AG09309 (cell line): ENCODE measurements at regions not wholly inside any gene's neighbourhood (a gene's known extent, or its start where the extent isn't known, plus 50 kb on each side); places are given as distances from the start of the nearest gene placed in this dataset.

Experiments
- DNase-seq: peaks from one replicate; pipeline ENCODE4 v3.0.0-alpha.2; 2010; ENCODE audit warnings: low read depth
- H3K4me3 ChIP-seq: 2 replicates; pipeline ENCODE4 v1.5.1; 2011; ENCODE audit warnings: mild to moderate bottlenecking, low read depth, low read length, moderate library complexity; ENCODE audit not compliant: control insufficient read depth
- TF ChIP-seq, protein P1 (sequence below): IDR thresholded peaks from 2 replicates; pipeline ENCODE4 v1.5.1; 2011; ENCODE audit warnings: mild to moderate bottlenecking, low read depth, low read length, inconsistent platforms; ENCODE audit not compliant: insufficient read depth, control insufficient read depth; ENCODE audit errors: missing control alignments

DNA sequence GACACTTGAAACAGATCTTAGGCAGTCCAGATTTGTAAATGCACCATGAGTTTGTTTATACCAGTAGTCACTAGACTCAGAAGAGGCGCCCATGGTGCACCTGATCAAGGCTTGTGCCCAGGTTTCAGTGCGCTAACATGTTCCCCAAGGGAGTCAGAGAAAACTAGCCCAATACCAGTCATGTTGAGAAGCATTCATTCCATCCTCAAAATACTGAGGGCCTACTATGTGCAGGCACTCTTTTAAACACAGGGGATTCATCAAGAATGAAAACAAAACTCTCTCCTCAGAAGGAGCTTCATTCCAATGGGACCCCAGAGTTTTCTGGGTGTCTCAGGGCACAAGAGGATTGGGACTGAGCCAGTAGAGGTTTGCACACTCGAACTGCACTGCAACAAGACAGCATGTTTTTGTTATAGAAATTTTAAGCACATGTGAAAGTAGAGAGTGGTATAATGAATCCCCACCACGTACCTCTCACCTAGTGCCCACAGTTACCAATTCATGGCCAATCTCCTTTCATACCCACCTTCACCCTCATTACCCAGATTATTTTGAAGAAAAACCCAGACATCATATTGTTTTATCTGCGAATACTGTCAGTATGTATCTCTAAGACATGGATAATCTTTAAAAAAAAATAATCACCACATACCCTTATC is 55.0 kb upstream of the ARID5B start:
- H3K4me3 ChIP-seq: no peak overlapping the region
- TF ChIP-seq, protein P1, sequence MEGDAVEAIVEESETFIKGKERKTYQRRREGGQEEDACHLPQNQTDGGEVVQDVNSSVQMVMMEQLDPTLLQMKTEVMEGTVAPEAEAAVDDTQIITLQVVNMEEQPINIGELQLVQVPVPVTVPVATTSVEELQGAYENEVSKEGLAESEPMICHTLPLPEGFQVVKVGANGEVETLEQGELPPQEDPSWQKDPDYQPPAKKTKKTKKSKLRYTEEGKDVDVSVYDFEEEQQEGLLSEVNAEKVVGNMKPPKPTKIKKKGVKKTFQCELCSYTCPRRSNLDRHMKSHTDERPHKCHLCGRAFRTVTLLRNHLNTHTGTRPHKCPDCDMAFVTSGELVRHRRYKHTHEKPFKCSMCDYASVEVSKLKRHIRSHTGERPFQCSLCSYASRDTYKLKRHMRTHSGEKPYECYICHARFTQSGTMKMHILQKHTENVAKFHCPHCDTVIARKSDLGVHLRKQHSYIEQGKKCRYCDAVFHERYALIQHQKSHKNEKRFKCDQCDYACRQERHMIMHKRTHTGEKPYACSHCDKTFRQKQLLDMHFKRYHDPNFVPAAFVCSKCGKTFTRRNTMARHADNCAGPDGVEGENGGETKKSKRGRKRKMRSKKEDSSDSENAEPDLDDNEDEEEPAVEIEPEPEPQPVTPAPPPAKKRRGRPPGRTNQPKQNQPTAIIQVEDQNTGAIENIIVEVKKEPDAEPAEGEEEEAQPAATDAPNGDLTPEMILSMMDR: no peak
- DNase-seq: no peak

DNA sequence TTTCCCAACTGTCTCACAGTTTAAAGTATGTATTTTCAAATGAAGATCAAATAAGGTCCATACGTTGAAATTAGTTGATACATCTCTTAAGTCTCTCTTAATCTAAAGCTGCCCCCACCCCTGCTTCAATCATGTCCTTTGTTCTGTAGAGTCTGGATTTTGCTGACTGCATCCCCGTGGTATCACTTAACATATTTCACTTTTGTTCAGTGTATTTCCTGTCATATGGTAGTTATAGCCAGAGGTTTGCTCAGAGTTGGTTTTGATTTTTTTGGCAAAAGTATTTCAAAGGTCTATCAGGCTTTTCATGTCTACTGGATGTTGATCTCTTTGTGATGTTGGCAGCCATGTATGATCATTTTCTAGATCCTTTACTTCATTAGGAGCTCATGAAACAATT is 54.4 kb upstream of the ARID5B start:
- H3K4me3 ChIP-seq: no peak overlapping the region
- no peak for DNase-seq
- TF ChIP-seq, protein P1: no peak

DNA sequence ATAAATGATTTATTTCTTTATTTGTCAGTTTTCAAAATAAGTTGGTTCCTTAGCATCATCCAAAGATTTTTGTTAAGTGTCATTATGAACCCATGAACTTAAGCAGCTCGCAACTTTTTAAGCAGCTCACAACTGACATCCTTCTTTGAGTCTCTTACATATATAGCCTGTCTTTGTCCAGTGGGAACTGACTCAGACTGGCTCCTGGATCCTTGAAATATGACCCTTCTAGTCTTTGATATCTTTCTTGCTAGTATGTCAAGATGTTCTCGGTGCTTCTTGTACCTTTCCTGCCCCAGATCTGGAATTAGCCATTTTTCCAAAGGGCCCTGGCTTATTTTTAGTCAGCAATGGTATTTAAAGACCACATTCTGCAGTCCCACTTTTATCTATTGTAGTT is 53.9 kb upstream of the ARID5B start:
- TF ChIP-seq, protein P1: no peak
- DNase-seq: no peak

DNA sequence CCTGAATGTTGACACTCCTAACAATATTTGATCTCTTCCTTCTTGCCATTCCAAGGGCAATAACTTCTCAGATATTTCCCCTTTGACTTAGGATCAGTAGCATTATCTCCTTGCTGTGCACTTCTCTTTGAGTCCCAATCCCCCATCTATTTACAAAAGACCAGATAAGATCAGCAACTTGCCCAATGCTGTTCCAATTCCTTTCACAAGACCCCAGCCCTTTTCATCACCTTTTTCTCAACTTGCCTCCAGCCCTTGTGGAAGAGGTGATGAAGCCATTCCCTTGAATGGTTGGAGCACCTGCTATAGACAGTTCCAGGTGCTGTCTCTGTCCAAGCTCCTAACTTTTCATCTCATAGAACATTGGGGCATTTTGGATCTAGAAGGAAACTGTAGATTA is 51.1 kb upstream of the ARID5B start:
- TF ChIP-seq, protein P1: no peak
- no peak overlapping the region for H3K4me3 ChIP-seq
- no peak for DNase-seq

More for the DNA sequence above, 53.9 kb upstream of the ARID5B start:
- H3K4me3 ChIP-seq: no peak overlapping the region
